ENCODE measurements at regions not wholly inside any gene's neighbourhood (a gene's known extent, or its start where the extent isn't known, plus 50 kb on each side); places are given as distances from the start of the nearest gene placed in this dataset.
"Not testable (repeated sequence)": the region's sequence is repeated elsewhere in the genome, so short reads cannot be mapped to it uniquely, and the experiment has no call there.

GRCh38 chr7:4438723-4439245 lies 243.3 kb upstream of the FOXK1 start:
- DNase-seq: no peak

GRCh38 chr7:4439444-4439843 lies 242.7 kb upstream of the FOXK1 start:
- DNase-seq: no peak

- DNase-seq: no peak
These were observed 238.0 kb upstream of the FOXK1 start for GRCh38 chr7:4444106-4444505.

GRCh38 chr7:4445777-4446176 lies 236.3 kb upstream of the FOXK1 start:
- DNase-seq: no peak

- no peak for DNase-seq
These were observed 232.8 kb upstream of the FOXK1 start for GRCh38 chr7:4449263-4449662.

- DNase-seq: no peak
These were observed 231.6 kb upstream of the FOXK1 start for GRCh38 chr7:4450483-4450882.

- DNase-seq: peak; percentile 95
These were observed 221.5 kb upstream of the FOXK1 start for GRCh38 chr7:4460597-4460996.

- DNase-seq: no peak
These were observed 220.6 kb upstream of the FOXK1 start for GRCh38 chr7:4461531-4461930.

GRCh38 chr7:4468320-4469102 lies 213.6 kb upstream of the FOXK1 start:
- DNase-seq: no peak

GRCh38 chr7:4470246-4470645 lies 211.8 kb upstream of the FOXK1 start:
- no peak for DNase-seq

- DNase-seq: no peak
These were observed 209.4 kb upstream of the FOXK1 start for GRCh38 chr7:4472728-4473127.

- peak; percentile 5 for DNase-seq
These were observed 202.6 kb upstream of the FOXK1 start for GRCh38 chr7:4479367-4480039.

- DNase-seq: not testable (repeated sequence)
These were observed 202.0 kb upstream of the FOXK1 start for GRCh38 chr7:4480131-4480530.

- no peak for DNase-seq
These were observed 198.2 kb upstream of the FOXK1 start for GRCh38 chr7:4483851-4484250.

GRCh38 chr7:4484545-4484944 lies 197.6 kb upstream of the FOXK1 start:
- no peak for DNase-seq

GRCh38 chr7:4486907-4487306 lies 195.2 kb upstream of the FOXK1 start:
- DNase-seq: no peak

- DNase-seq: not testable (repeated sequence)
These were observed 185.2 kb upstream of the FOXK1 start for GRCh38 chr7:4496911-4497310.

GRCh38 chr7:4500812-4501211 lies 181.3 kb upstream of the FOXK1 start:
- DNase-seq: no peak

GRCh38 chr7:4507886-4508285 lies 174.2 kb upstream of the FOXK1 start:
- DNase-seq: not testable (repeated sequence)

GRCh38 chr7:4513450-4513849 lies 168.6 kb upstream of the FOXK1 start:
- DNase-seq: no peak

GRCh38 chr7:4519819-4520520 lies 162.1 kb upstream of the FOXK1 start:
- DNase-seq: no peak

GRCh38 chr7:4523219-4523618 lies 158.9 kb upstream of the FOXK1 start:
- no peak for DNase-seq

- no peak for DNase-seq
These were observed 158.2 kb upstream of the FOXK1 start for GRCh38 chr7:4523873-4524272.

GRCh38 chr7:4525884-4526283 lies 156.2 kb upstream of the FOXK1 start:
- DNase-seq: no peak
